Upper lobe of left lung (tissue), 4 donors: ENCODE measurements at regions not wholly inside any gene's neighbourhood (a gene's known extent, or its start where the extent isn't known, plus 50 kb on each side); places are given as distances from the start of the nearest gene placed in this dataset.

Experiments
- EP300 ChIP-seq, 4 donors: sonication (generic); formaldehyde crosslinking; IDR thresholded peaks; one replicate each; pipeline ENCODE4 v1.5.1; 2017; ENCODE audit warnings: antibody characterized with exemption in 4 of 4, control low read depth in 2 of 4
- POLR2A ChIP-seq, 4 donors: fragments of 450-650 bp; IDR thresholded peaks; one replicate each; pipeline ENCODE4 v1.5.1; 2016 to 2017; ENCODE audit warnings: antibody characterized with exemption in 4 of 4, mild to moderate bottlenecking in 2 of 4
- POLR2AphosphoS5 ChIP-seq, 2 donors: sonication (generic); formaldehyde crosslinking; IDR thresholded peaks; one replicate each; pipeline ENCODE4 v1.5.1; 2017; ENCODE audit warnings: antibody characterized with exemption in 2 of 2
- TF ChIP-seq, protein P1 (sequence below), 6 experiments: fragments of 450-650 bp in 4 of 6; fragments of 200-600 bp in 2 of 6; sonication (generic) in 2 of 6; IDR thresholded peaks; one replicate each; pipeline ENCODE4 v1.5.1; 2016 to 2019; ENCODE audit warnings: antibody characterized with exemption in 6 of 6

DNA sequence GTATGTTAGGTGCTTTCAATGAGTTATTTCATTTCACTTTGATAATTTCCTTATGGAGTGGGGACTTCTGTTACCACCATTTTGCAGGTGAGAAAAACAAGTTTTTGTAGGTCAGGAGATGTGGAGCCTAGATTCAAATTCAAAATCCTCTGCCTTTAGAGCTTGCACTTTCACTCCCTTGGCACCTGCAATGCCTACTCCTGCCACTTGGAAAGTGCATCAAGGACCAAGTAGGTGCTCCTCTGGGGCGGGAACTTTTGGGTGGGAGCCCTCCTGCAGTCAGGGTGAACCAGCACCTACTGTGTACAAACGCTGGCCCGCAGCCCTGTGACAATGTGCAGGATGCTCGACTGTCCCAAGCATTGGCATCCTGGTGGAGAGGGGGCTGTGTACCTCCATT lies 199.0 kb downstream of the EMX2 start:
- TF ChIP-seq POLR2A (IDR thresholded peaks at IDR 0.05) (no peak), POLR2AphosphoS5 (IDR thresholded peaks at IDR 0.05) (no peak), EP300 (IDR thresholded peaks at IDR 0.05) (no peak)
- TF ChIP-seq, protein P1, sequence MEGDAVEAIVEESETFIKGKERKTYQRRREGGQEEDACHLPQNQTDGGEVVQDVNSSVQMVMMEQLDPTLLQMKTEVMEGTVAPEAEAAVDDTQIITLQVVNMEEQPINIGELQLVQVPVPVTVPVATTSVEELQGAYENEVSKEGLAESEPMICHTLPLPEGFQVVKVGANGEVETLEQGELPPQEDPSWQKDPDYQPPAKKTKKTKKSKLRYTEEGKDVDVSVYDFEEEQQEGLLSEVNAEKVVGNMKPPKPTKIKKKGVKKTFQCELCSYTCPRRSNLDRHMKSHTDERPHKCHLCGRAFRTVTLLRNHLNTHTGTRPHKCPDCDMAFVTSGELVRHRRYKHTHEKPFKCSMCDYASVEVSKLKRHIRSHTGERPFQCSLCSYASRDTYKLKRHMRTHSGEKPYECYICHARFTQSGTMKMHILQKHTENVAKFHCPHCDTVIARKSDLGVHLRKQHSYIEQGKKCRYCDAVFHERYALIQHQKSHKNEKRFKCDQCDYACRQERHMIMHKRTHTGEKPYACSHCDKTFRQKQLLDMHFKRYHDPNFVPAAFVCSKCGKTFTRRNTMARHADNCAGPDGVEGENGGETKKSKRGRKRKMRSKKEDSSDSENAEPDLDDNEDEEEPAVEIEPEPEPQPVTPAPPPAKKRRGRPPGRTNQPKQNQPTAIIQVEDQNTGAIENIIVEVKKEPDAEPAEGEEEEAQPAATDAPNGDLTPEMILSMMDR (IDR thresholded peaks at IDR 0.05), result no peak
